ENCODE measurements at regions not wholly inside any gene's neighbourhood (a gene's known extent, or its start where the extent isn't known, plus 50 kb on each side); places are given as distances from the start of the nearest gene placed in this dataset.

DNA sequence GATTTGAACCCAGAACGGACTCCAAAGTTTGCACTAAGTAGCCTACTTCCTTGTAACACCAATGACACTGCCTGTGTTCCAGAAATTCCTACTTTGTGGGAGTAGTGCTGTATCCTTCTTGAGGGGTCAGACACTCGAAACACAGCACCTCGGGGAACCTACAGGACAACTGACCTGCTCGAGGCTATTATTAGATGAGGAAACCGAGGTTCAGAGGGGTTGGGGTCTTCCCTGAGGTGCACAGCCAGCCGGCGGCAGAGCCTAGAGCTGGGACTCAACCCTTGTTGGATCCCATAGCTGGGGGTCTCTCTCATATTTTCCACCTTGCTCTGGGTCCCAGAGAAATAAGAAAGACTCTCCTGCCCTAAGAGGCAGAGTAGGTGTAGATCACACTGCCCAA is 89.8 kb upstream of the PTPN1 start:
- POLR2A ChIA-PET: no interaction called here
- TF ChIP-seq FOS (IDR thresholded peaks at IDR 0.05; ENCODE audit: borderline replicate concordance, insufficient read depth, low read length) (no peak), MYC (IDR thresholded peaks at IDR 0.05; ENCODE audit: low read depth, low read length) (no peak), GATA2 (IDR thresholded peaks at IDR 0.05; ENCODE audit: insufficient read depth, insufficient read length, low read depth, low read length) (no peak), POLR2AphosphoS5 (IDR thresholded peaks at IDR 0.05; ENCODE audit: insufficient read depth, low read depth, low read length) (no peak), POLR2A (IDR thresholded peaks at IDR 0.05; ENCODE audit: low read depth, low read length) (no peak)
- TF ChIP-seq, protein P1, sequence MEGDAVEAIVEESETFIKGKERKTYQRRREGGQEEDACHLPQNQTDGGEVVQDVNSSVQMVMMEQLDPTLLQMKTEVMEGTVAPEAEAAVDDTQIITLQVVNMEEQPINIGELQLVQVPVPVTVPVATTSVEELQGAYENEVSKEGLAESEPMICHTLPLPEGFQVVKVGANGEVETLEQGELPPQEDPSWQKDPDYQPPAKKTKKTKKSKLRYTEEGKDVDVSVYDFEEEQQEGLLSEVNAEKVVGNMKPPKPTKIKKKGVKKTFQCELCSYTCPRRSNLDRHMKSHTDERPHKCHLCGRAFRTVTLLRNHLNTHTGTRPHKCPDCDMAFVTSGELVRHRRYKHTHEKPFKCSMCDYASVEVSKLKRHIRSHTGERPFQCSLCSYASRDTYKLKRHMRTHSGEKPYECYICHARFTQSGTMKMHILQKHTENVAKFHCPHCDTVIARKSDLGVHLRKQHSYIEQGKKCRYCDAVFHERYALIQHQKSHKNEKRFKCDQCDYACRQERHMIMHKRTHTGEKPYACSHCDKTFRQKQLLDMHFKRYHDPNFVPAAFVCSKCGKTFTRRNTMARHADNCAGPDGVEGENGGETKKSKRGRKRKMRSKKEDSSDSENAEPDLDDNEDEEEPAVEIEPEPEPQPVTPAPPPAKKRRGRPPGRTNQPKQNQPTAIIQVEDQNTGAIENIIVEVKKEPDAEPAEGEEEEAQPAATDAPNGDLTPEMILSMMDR (IDR thresholded peaks at IDR 0.05; ENCODE audit: extremely low read depth in 1 of 2, insufficient read depth in 1 of 2, low read depth in 1 of 2, low read length in 2 of 2): no peak
- Histone ChIP-seq H2AFZ (ENCODE audit: low read depth, low read length) (no peak overlapping the region), H3K9ac (replicated peaks; ENCODE audit: extremely low read depth, insufficient read depth, low read length) (no peak overlapping the region), H3K27me3 (ENCODE audit: control insufficient read depth in 2 of 2, insufficient read depth in 2 of 2, low read length in 2 of 2) (peaks cover 0 to 6% of the 10 kb centered on the region in 2 experiments), H3K9me1 (replicated peaks; ENCODE audit: control insufficient read depth, extremely low read depth, insufficient read depth, low read length) (no peaks in the 10 kb centered on the region), H3K4me3 (replicated peaks in 1 of 3; ENCODE audit: insufficient read depth in 1 of 3, low read depth in 1 of 3, low read length in 3 of 3) (no peak overlapping the region), H3K4me2 (ENCODE audit: insufficient read depth, low read length) (no peak overlapping the region), H3K79me2 (ENCODE audit: control insufficient read depth, insufficient read depth, low read length) (no peaks in the 10 kb centered on the region), H3K9me3 (replicated peaks; ENCODE audit: control insufficient read depth, insufficient read depth, low read length) (no peaks in the 10 kb centered on the region), H3K27ac (ENCODE audit: insufficient read depth, low read depth, low read length) (no peak overlapping the region), H3K36me3 (ENCODE audit: control insufficient read depth in 2 of 2, extremely low read depth in 1 of 2, insufficient read depth in 2 of 2, low read length in 2 of 2) (no peaks in the 10 kb centered on the region), H4K20me1 (replicated peaks; ENCODE audit: control insufficient read depth, extremely low read depth, insufficient read depth, low read length) (no peaks in the 10 kb centered on the region), H3K4me1 (ENCODE audit: control insufficient read depth, extremely low read depth, insufficient read depth, low read length) (peaks cover 7% of the 10 kb centered on the region)
- FAIRE-seq: no peak
- DNase-seq (ENCODE audit: low read depth, low spot score): no peak
- dilution Hi-C loops (cut with MboI; ENCODE audit: extremely low pct_ligation_motif_present, low sequenced_read_pairs) (no loop called here), intact Hi-C loops (cut with micrococcal nuclease) (no loop called here)
- CTCF ChIA-PET: no interaction called here
- BruUV-seq (replicated peaks): no TSS peak

Measured in endothelial cell of umbilical vein (primary cell).